Naive B cell (primary cell): ENCODE measurements at regions not wholly inside any gene's neighbourhood (a gene's known extent, or its start where the extent isn't known, plus 50 kb on each side); places are given as distances from the start of the nearest gene placed in this dataset.
A peak's percentile ranks its signal among the peaks of the same experiment; 100 is the strongest.
"Not testable (repeated sequence)": the region's sequence is repeated elsewhere in the genome, so short reads cannot be mapped to it uniquely, and the experiment has no call there.

Experiments
- ATAC-seq, 2 donors: fragments of 150-1000 bp; cut with Tn5 transposase; 2 replicates each; pipeline ENCODE4 v1.10.0; 2021; ENCODE audit warnings: low read depth in 2 of 2, mild to moderate bottlenecking in 2 of 2, moderate library complexity in 2 of 2
- DNase-seq: peaks from one replicate; pipeline ENCODE4 v3.0.0; 2022
- H3K27ac Mint-ChIP-seq, 6 donors: one replicate each; pipeline ENCODE4 v1.8.0; 2020 to 2022; ENCODE audit warnings: mild to moderate bottlenecking in 6 of 6, mixed read lengths in 6 of 6, moderate library complexity in 5 of 6, inconsistent platforms in 2 of 6
- H3K27me3 Mint-ChIP-seq, 3 donors: one replicate each; pipeline ENCODE4 v1.8.0; 2021 to 2022; ENCODE audit warnings: mixed read lengths in 3 of 3, mild to moderate bottlenecking in 1 of 3
- H3K36me3 Mint-ChIP-seq, 2 donors: one replicate each; pipeline ENCODE4 v1.8.0; 2020 to 2022; ENCODE audit warnings: mixed read lengths in 2 of 2, inconsistent platforms in 1 of 2, mild to moderate bottlenecking in 1 of 2
- H3K4me1 Mint-ChIP-seq, 3 donors: one replicate each; pipeline ENCODE4 v1.8.0; 2020 to 2022; ENCODE audit warnings: mixed read lengths in 3 of 3, inconsistent platforms in 1 of 3, mild to moderate bottlenecking in 1 of 3, moderate library complexity in 1 of 3
- H3K4me3 Mint-ChIP-seq, 8 donors: one replicate each; pipeline ENCODE4 v1.8.0; 2020 to 2022; ENCODE audit warnings: mild to moderate bottlenecking in 8 of 8, mixed read lengths in 8 of 8, moderate library complexity in 8 of 8, inconsistent platforms in 2 of 8
- H3K9me3 Mint-ChIP-seq, 7 donors: one replicate each; pipeline ENCODE4 v1.8.0; 2020 to 2022; ENCODE audit warnings: mixed read lengths in 7 of 7, mild to moderate bottlenecking in 5 of 7, inconsistent platforms in 2 of 7, moderate library complexity in 1 of 7

DNA sequence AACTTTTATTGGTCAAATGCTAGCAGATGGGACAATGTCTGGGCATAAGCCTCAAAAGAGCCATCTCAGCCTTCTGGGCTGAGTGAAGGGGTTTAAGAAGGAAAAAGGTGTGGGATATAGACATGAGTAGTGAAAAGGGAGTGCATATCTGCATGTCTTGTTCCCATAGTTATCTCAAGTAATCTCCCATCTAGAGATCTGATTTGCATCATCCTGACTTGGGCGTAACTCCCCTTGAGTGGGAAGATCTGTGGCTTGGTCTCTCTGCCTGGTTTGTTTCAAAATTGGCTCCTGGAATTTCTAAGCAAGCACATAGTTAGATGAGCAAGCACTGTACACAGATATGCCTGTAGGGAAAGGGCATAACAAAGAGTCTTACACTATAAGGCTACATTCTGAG, 228.9 kb downstream of the SPATA31A6 start:
- ATAC-seq, H3K4me3 Mint-ChIP-seq, H3K36me3 Mint-ChIP-seq, DNase-seq, H3K9me3 Mint-ChIP-seq, H3K4me1 Mint-ChIP-seq, H3K27ac Mint-ChIP-seq, H3K27me3 Mint-ChIP-seq: not testable (repeated sequence)

DNA sequence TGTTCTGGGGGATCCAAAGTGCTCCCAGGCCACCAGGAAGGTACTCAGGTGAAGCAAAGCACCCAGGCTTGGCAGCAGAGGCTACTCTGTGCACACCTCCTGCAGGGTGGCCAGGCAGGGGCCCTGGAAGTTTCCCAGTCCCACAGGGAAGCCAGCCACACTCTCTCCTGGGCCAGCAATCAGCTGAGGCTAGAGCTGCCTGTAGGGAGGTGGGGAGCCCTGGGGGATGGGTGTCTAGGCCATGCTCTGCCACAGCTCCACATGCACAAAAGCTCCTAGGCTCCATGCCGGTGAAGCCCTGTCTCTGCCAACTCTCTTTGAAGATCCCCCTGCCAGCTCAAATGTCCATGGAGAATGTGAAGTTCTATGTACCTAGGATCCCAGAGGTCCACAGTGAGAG, 231.4 kb downstream of the SPATA31A6 start:
- not testable (repeated sequence) for H3K36me3 Mint-ChIP-seq, DNase-seq, H3K27me3 Mint-ChIP-seq, H3K4me1 Mint-ChIP-seq, H3K27ac Mint-ChIP-seq, ATAC-seq, H3K4me3 Mint-ChIP-seq, H3K9me3 Mint-ChIP-seq

DNA sequence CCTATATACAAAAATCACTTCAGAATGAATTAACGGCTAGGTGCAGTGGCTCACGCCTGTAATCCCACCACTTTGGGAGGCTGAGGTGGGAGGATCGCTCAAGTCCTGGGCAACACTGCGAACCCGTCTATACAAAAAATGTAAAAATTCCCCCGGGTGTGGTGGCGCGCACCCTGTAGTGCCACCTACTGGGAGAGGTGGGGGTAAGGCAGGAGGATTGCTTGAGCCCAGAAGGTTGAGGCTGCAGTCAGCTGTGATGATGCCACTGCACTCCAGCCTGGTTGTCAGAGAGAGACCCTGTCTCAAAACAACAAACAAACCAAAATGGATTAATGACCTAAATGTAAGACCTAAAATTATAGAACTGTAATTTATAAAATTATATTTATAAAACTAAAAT, 236.2 kb downstream of the SPATA31A6 start:
- not testable (repeated sequence) for H3K9me3 Mint-ChIP-seq, H3K27me3 Mint-ChIP-seq, H3K4me3 Mint-ChIP-seq, DNase-seq, ATAC-seq, H3K4me1 Mint-ChIP-seq, H3K36me3 Mint-ChIP-seq, H3K27ac Mint-ChIP-seq

DNA sequence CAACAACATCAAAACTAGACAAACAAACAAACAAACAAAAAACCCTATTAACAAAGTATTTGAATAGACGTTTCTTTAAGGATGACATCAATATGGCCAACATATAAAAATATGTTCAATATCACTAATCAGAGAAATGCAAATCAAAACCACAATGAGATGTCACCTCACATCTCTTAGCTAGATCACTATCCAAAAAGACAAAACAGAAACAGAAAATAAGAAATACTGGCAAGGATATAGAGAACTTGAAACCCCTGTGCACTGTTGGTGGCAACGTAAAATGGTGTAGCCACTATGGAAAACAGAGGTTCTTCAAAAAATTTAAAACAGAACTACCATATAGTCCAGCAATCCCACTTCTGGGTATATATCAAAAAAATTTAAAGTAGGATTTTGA, 236.9 kb downstream of the SPATA31A6 start:
- not testable (repeated sequence) for H3K27ac Mint-ChIP-seq, H3K4me3 Mint-ChIP-seq

DNA sequence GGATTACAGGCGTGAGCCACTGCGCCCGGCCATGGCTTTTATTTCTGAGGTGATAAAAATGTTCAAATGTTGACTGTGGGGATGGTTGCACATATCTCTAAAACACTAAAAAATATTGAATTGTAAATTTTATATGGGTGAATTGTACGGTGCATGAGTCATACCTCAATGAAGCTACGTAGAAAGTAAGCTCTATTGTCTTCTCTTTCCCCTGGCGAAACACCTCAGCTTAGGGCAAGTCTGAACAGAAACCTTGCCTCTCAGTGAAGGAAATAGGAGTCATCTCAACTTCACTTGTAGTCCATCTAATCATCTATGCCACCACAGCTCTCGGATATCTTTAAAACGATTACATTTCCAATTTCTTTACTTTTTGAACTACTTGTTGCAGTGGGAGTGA, 238.2 kb downstream of the SPATA31A6 start:
- H3K4me3 Mint-ChIP-seq, H3K9me3 Mint-ChIP-seq, H3K4me1 Mint-ChIP-seq, H3K36me3 Mint-ChIP-seq, DNase-seq, ATAC-seq, H3K27ac Mint-ChIP-seq, H3K27me3 Mint-ChIP-seq: not testable (repeated sequence)

More for the DNA sequence above, 236.9 kb downstream of the SPATA31A6 start:
- not testable (repeated sequence) for H3K27me3 Mint-ChIP-seq, H3K4me1 Mint-ChIP-seq, DNase-seq, H3K9me3 Mint-ChIP-seq, H3K36me3 Mint-ChIP-seq
- peak; percentile 61 to 65 for ATAC-seq

DNA sequence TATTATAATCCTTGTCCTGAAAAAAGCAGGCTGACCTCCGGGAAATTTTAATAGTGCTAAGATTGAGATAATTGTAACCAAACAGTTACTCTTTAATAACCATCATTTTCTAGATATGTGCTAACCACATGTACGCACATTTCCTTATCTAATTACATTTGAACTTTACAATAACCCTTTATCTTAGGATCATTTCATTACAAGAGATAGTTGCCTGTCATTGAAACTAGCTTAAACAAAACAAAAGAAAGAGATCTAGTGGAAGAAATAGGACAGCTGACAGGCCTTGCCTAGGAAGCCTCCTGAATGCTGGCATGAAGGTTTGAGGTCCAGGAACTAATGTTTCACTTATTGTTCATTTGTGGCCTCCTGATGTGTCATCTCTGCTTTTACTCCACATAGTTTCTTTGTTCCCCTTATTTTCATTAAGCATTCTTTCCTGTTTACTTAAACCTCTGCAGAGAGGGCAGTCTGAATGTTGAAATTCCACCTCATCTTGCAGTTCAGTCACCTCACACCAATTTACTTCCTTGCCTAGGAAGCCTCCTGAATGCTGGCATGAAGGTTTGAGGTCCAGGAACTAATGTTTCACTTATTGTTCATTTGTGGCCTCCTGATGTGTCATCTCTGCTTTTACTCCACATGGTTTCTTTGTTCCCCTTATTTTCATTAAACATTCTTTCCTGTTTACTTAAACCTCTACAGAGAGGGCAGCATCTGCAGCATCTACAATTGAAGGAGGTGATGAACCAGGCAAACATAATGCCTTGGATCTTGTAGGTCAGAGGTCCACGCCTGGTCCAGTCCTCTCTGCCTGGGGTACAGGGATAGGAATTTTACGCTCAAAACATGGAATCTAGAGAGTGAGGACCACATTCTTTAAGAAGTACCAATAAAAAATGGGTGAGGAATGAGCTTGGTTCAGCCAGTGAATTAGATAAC, 247.5 kb downstream of the SPATA31A6 start:
- not testable (repeated sequence) for ATAC-seq, H3K36me3 Mint-ChIP-seq, DNase-seq, H3K4me3 Mint-ChIP-seq, H3K27ac Mint-ChIP-seq, H3K9me3 Mint-ChIP-seq, H3K27me3 Mint-ChIP-seq, H3K4me1 Mint-ChIP-seq

DNA sequence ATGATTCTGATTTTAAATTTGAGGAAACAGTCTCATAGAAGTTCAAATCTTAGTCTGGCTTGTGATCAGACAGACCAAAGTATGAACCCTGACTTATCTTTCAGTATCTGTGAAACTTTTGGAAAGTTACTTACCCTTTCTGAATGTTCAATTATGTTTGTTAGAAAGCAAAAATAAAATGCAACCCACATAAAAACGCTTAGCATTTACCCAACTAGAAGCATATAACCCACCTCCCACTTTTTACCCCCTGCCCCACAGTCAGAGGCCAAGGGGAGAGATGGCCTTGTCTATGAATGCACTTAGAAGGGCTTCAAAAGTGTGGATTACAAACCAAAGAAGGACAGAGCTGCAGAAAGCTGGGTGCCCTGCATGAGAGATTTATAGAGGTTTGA, 248.2 kb downstream of the SPATA31A6 start:
- H3K27me3 Mint-ChIP-seq, H3K27ac Mint-ChIP-seq, ATAC-seq, DNase-seq, H3K9me3 Mint-ChIP-seq, H3K36me3 Mint-ChIP-seq, H3K4me1 Mint-ChIP-seq, H3K4me3 Mint-ChIP-seq: not testable (repeated sequence)

DNA sequence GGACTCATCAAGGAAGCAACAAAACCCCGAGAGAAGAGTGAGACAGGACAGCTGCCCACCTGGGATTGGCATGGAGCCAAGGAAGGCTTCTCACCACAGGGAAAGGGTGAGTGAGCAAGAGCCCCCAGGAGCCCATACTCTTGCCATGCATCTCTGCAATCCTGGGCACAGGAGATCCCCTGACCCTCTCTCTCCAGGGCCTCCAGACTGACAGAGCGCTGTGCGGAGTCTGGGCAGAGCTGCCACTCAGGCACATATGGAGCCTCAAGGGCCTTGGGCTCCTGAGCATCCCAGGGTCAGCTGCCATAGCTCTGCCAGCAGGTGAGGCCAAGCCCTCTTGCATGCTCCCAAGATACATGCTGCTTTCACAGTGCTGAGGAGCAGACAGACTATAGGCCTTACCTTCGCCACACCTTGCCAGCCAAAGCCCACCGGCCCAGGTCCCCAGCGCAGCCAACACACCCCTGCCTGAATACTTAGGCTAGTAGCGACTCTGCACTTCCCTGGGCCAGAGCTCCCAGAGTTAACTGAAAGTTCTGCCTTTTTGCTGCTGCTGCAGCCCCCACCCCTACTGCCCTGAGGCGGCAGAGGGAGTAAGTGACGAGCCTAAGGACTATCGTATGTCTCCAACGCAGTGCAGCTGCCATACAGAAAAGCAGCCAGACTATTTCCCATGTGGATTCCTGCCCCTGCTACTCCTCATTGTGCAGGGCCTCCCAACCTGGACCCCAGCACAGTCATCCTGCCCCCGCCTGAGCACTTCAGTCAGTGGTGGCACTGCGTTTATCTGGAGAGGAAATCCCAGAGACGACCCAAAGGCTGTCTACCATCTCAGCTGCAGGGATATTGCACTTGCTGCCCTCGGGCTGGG, 251.6 kb downstream of the SPATA31A6 start:
- not testable (repeated sequence) for H3K9me3 Mint-ChIP-seq, ATAC-seq, H3K4me1 Mint-ChIP-seq, H3K27ac Mint-ChIP-seq, H3K36me3 Mint-ChIP-seq, DNase-seq, H3K4me3 Mint-ChIP-seq, H3K27me3 Mint-ChIP-seq

DNA sequence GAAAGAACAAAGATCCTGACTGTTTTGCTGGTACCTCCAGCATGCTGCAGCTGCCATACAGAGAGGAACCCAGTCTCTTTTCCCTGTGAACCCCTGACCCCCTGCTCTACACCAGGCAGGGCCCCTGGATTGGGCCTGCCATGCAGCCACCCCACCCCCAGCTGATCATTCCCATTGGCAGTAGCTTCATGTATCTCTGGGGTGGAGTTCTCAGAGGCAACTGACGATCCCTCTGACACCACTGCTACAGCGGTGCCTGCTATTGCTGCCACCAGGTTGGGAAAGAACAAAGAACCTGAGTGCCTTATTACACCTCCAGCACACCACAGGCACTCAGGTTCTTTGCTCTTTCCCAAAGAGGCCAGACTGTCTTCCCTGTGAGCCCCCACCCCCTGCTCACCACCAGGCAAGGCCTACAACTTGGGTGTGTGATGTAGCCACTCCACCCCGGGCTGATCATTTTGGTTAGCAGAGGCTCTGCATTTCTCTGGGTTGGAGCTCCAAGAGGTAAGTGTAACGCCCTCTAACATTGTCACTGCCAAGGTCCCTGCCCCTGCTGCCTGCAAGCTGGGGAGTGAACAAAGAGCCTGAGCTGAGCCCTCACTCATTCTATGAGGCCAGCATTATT, 252.4 kb downstream of the SPATA31A6 start:
- H3K4me3 Mint-ChIP-seq = peak overlapping the region in 1 of 8 donors; percentile 24
- not testable (repeated sequence) for ATAC-seq, H3K9me3 Mint-ChIP-seq

DNA sequence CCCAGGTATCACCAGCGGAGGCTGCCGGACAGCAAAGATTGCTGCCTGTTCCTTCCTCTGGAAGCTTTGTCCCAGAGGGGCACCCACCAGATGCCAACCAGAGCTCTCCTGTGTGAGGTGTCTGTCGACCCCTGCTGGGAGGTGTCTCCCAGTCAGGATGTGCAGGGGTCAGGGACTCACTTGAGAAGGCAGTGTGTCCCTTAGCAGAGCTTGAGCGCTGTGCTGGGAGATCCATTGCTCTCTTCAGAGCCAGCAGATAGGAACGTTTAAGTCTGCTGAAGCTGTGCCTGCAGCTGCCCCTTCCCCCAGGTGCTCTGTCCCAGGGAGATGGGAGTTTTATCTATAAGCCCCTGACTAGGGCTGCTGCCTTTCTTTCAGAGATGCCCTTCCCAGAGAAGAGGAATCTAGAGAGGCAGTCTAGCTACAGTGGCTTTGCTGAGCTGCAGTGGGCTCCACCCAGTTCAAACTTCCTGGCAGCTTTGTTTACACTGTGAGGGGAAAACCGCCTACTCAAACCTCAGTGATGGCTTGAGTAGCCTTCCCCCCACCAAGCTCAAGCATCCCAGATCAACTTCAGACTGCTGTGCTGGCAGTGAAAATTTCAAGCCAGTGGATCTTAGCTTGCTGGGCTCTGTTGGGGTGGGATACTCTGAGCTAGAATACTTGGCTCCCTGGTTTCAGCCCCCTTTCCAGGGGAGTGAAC, 253.7 kb downstream of the SPATA31A6 start:
- H3K27ac Mint-ChIP-seq, H3K9me3 Mint-ChIP-seq, H3K36me3 Mint-ChIP-seq, H3K4me1 Mint-ChIP-seq, H3K27me3 Mint-ChIP-seq, DNase-seq: not testable (repeated sequence)
- peak overlapping the region in 1 of 8 donors; percentile 15 for H3K4me3 Mint-ChIP-seq
- ATAC-seq = peak; percentile 41 to 61

More for the DNA sequence above, 252.4 kb downstream of the SPATA31A6 start:
- H3K27ac Mint-ChIP-seq, DNase-seq, H3K4me1 Mint-ChIP-seq, H3K36me3 Mint-ChIP-seq, H3K27me3 Mint-ChIP-seq: not testable (repeated sequence)

DNA sequence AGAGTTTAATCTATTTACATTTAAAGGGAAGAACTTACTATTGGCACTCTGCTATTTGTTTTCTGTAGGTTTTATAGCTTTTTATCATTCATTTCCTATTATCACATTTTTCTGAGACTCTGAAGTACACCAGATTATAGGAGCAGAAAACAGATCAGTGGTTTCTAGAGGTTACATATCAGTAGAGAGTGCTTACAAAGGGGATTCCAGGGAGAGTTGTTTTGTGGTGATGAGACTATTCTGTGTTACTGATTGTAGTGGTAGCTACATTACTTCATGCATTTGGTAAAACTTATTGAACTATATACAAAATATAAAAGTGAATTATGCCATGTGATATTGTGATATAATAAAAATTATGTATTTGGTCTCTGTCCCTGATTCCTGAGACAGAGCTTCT, 259.2 kb downstream of the SPATA31A6 start:
- ATAC-seq, H3K27ac Mint-ChIP-seq, H3K4me3 Mint-ChIP-seq, H3K27me3 Mint-ChIP-seq, H3K36me3 Mint-ChIP-seq, H3K4me1 Mint-ChIP-seq, DNase-seq, H3K9me3 Mint-ChIP-seq: not testable (repeated sequence)

DNA sequence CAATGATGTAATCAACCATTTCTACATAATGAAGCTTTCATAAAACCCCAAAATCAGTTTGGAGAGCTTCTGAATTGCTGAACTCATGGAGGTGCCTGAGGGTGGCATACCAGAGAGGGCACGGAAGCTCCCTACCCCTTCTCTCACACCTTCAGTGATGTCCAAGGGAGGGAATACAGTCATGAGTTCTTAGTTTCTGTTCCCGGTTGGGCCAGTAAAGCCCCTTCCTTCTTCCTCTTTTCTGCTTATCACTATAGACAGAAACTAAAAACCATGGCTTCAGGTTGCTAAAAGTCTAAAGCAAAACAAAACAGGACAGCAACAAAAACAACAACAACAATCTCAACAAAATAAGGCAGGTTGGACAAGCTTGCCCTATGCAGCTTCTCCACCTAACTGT, 260.0 kb downstream of the SPATA31A6 start:
- not testable (repeated sequence) for H3K27me3 Mint-ChIP-seq, H3K36me3 Mint-ChIP-seq, H3K4me3 Mint-ChIP-seq, H3K4me1 Mint-ChIP-seq, H3K9me3 Mint-ChIP-seq
- ATAC-seq (peak; percentile 88 to 95), DNase-seq (peak; percentile 17)
- peak overlapping the region in 2 of 6 donors; percentile 27 to 39 for H3K27ac Mint-ChIP-seq

DNA sequence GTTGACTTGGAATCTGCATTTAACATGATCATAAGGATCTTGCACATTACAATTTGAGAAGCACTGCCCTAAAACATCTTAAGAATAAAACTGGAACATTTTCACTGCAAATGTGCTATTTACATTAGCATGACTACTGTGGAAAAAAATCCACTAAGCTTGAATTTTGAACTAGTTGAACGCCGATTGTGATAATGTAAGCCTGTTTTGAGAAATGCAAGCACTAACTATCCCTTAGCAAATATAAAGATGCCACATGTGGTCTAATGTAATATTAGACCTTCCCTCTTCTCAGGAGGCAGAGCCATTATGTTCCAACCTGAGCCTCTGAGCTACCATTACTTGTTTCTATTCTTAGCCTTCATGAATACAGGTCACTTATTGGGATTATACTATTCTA, 278.0 kb downstream of the SPATA31A6 start:
- not testable (repeated sequence) for DNase-seq, ATAC-seq, H3K27ac Mint-ChIP-seq, H3K9me3 Mint-ChIP-seq, H3K4me1 Mint-ChIP-seq, H3K4me3 Mint-ChIP-seq, H3K27me3 Mint-ChIP-seq, H3K36me3 Mint-ChIP-seq
